ENCODE measurements at regions not wholly inside any gene's neighbourhood (a gene's known extent, or its start where the extent isn't known, plus 50 kb on each side); places are given as distances from the start of the nearest gene placed in this dataset.

DNA sequence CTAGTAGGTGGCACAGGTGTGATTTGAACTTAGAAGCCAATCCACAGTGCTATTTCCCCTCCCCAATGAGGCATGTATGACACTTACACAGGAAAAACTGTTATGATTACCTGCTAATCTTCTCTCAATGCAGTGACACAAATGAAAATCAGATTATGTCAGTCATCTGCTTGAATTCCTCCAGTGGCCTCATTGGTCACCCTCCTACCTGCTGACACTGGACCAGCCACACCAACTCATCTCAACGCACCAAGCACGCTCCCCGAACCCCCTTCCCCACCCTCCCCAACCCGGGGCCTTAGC lies 82.2 kb upstream of the SEC11C start:
- TF ChIP-seq, protein P1, sequence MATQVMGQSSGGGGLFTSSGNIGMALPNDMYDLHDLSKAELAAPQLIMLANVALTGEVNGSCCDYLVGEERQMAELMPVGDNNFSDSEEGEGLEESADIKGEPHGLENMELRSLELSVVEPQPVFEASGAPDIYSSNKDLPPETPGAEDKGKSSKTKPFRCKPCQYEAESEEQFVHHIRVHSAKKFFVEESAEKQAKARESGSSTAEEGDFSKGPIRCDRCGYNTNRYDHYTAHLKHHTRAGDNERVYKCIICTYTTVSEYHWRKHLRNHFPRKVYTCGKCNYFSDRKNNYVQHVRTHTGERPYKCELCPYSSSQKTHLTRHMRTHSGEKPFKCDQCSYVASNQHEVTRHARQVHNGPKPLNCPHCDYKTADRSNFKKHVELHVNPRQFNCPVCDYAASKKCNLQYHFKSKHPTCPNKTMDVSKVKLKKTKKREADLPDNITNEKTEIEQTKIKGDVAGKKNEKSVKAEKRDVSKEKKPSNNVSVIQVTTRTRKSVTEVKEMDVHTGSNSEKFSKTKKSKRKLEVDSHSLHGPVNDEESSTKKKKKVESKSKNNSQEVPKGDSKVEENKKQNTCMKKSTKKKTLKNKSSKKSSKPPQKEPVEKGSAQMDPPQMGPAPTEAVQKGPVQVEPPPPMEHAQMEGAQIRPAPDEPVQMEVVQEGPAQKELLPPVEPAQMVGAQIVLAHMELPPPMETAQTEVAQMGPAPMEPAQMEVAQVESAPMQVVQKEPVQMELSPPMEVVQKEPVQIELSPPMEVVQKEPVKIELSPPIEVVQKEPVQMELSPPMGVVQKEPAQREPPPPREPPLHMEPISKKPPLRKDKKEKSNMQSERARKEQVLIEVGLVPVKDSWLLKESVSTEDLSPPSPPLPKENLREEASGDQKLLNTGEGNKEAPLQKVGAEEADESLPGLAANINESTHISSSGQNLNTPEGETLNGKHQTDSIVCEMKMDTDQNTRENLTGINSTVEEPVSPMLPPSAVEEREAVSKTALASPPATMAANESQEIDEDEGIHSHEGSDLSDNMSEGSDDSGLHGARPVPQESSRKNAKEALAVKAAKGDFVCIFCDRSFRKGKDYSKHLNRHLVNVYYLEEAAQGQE (IDR thresholded peaks at IDR 0.05; ENCODE audit: low read depth): no peak
- no peak for TF ChIP-seq EGR1 (IDR thresholded peaks at IDR 0.05)
- no peak for TF ChIP-seq NFIC (IDR thresholded peaks at IDR 0.05)
- no peak for TF ChIP-seq CREB1 (IDR thresholded peaks at IDR 0.05; ENCODE audit: low read depth)
- TF ChIP-seq, protein P2, sequence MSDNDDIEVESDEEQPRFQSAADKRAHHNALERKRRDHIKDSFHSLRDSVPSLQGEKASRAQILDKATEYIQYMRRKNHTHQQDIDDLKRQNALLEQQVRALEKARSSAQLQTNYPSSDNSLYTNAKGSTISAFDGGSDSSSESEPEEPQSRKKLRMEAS (IDR thresholded peaks at IDR 0.05): no peak
- no peak for TF ChIP-seq EP300 (IDR thresholded peaks at IDR 0.05; ENCODE audit: borderline replicate concordance)

Data from Ishikawa (cell line).